NCI-H146 treated with DMSO at 0.1 percent for 48 hours (cell line): ENCODE measurements at regions not wholly inside any gene's neighbourhood (a gene's known extent, or its start where the extent isn't known, plus 50 kb on each side); places are given as distances from the start of the nearest gene placed in this dataset.

Source experiments
- DNase-seq: peaks from one replicate; lab custom pipeline; 2025; ENCODE audit not compliant: unreplicated experiment; lab: John Stamatoyannopoulos, UW

DNA sequence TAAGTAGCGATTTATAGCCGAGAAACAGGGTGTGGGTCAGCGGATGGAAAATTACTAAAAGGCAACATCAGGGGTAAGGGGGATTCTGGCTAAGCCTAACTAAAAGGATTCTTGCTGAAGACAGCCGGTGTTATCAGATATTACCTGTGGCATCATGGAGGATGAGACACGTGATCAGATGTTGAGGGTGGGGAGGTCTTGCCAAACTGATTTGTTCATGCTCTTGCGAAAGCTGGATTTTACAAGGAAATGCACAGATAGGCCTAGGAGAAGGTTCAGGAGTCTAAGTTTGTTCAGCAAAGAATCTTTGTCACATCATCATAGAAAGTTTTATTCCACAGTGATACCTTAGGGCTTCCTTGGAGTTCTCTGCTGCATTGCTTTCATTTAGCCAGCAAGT, 396.8 kb upstream of the TBL1XR1 start:
- no peak for DNase-seq

DNA sequence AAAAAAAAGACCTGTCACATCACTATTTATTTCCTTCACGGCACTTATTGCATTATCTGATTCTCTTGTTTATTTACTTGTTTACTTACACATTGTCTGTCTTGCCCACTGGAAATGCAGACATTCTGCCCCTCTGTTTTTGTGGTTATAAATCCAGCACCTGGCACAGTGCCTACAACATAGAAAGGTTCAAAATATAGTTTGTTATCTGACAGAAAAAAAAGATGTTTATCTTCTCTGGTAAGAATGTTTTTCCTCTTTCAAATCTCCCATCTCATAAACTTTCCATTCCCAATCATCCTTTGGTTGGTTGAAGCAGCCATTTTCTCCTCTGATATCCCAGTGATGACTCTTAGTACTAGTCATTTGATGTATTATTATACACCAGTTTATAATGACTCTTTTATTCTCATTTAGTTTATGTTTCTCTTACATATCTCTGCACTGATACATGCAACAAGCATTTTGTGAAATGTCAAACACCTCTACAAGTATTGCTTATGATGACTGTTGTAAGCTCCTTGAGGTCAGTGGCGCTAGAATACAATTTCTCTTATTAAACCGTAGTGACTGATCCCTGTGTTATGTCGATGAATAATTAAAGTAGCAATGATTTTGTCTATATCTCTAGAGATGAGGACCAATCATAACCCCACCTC, 398.4 kb upstream of the TBL1XR1 start:
- no peak for DNase-seq

DNA sequence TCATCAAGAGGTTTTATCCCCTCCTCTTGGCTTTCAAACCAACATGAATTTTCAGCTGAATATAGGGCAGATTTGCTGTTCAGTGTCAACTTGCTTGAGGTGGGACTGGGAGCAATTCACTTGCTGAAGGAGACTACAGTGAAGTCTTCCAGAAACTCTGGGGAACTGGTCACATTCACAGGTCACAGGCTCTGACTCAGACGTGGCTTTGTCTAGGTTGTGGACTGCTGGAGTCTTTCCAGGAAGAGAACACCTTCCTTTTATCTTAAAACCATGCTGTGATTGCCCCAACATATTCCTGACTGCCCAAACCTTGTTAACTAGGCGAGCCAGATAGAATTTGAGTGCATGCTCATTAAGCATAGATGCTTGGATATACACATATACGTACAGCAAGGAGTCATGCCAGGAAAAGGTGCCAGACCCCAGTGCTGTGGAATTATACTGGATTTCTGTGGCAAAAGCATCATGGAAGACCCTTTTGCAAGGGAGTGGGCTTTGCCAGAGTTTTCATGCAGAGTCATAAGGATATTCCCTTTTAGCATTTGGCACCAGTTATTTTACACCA, 399.1 kb upstream of the TBL1XR1 start:
- DNase-seq: no peak

DNA sequence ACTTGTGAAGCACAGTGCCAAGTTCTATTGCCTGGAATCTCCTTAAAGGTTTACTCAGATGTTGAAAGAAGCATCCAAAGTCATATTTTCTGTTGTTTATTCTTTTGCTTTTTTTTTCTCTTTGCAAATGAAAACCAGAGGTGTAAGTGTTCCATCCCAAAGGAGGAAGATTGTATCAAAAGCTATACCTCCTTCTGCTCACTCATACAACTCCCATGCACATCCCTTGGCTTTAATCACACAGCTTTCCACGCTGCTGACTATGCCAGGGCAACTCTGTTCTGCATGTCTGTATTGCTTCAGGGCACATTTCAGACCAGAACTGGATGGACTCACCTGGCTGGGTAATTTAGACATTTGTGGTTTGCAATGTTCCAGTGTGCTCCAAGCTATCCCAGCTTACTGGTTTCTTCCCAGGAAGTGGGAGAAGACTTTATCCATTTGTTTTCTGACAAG, 399.6 kb upstream of the TBL1XR1 start:
- DNase-seq: peak; percentile 56

DNA sequence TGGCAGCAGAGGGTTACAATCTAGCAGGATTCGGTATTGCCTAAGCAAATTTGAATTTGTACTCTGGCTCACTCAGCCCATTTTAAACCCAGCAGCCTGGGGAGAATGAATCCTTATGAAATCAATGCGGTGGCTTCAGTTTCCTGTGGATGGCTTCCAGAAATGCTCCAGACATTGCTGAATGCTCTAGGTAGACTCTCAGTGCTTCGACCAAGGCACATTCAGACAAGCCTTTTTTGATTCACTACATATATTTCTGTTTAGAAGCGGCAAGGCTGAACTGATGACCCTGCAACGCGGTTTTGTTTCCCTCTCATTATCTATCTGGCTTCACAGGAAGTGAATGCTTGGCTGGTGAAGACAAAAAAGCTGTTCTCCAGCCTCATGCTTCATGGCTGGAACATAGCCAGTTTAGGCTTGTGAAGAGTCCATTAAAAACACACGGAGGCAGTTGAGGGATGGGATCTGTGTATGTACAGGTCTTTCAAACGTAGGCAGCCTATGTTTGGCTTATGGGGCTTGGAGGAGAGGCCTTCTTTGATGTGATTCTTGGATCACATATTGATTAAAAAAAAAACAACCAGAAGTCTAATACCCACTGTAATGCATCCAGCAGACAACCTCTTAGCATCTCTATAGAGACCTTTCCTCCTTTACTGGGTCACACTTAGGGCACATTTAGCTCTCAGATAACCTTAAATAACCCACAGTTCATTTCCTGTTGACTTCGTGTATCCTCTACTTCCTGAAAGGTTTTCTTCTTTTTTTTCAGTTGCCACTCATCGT, 400.2 kb upstream of the TBL1XR1 start:
- DNase-seq: peak; percentile 67

DNA sequence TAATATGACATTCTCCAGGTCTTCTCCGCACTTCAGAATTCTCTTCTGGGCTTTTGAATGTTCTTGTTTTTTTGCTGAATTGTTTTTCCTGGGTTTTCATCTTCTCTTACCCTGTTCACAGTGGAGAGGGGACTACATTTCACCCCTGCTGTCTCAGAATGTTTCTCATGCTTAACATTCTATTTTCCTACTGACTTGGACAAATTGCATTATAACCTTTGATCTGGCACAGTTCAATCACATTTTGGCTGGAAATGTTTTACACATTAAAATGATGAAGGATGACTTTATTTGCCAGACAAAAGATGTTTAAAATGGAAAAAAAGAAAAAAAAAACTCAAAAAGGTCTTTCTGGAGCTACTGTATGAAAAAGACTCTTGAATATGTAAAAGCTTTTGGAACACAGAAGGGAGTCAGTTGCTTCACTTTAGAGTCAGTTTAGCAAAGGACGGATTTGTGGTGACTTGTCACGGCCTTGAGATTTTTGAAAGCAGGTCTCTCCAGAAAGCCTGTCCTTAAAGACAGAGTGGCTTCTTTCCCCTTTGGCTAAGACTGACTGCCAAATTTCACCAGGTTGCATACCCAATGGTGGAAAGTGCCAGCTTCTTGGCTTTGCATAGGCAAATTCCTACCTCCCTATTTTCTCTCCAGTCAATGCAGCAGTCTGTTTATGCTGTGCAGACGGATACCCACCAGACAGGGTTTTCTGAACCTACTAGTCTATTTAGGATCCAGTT, 401.0 kb upstream of the TBL1XR1 start:
- DNase-seq: no peak

DNA sequence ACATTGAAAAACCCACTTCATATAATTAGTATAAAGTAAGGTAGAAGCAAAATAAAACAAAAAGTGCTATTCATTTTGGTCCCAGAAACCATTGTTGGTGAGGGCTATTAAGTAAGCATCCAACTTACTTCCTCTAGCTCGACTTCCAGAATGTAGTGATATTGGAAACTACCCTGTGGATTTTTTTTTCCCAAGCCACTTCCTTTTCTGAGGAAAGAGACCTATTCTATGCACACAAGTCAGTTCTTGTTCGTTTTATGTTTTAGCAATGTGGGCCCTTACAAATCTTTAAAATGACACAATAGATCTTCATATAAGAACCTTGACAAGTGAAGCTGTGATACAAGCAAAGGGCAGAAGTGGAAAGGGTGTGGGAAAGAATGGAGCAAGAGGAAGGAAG, 402.0 kb upstream of the TBL1XR1 start:
- no peak for DNase-seq

DNA sequence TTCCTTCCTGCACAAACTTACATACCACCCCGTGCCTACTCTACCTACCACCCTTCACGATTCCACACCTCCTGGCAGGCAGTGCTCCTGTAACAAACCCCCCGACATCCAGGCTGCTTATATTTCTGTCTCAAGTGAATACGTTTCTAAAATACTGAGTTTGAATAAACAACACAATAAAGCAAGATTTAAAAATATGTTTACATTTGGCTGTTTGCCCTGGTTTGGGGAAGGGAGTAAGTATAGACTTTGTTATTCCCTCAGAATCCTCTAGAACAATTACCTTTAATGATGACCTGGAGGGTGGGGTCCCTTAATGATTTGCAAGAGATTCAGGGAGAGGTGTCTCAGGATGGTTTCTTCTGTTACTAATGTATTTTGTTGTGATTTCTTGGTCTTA, 402.6 kb upstream of the TBL1XR1 start:
- DNase-seq: no peak

DNA sequence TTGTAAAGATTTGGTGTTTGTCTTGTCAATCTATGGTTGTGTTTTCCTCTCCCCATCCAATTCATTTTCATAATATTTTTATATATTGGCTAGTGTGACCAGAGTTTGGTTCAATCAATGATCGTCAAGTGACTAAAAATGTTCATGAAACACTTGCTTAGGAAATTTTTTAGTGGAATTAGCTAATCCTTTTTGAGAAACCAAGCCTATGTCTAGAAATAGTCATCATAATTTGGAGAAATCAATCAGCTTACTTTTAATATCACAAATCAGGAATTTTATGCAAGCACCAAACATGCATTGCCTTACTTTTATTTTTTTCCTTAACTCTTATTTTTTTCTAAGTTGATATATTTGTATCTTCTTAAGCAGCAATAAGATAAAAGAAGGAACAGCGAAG, 403.1 kb upstream of the TBL1XR1 start:
- DNase-seq: no peak

DNA sequence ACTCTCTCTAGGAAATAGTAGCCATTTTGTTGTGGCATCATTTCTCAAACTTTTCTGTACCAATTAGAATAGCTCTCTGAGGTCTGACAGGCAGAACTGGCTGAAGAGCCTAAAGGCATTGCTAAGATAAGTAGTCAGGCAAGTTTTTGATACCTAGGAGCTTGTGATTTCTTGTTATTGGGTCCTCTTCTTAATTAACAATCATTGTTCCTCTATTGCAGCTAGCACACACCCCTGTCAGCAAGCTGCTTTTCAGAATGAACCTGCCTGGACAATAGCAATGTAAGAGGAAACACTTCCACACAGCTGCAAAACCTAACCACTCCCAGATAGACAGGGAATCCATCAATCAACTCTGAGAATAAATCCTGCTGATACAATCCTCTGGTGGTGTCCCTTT, 403.9 kb upstream of the TBL1XR1 start:
- DNase-seq: peak; percentile 24

DNA sequence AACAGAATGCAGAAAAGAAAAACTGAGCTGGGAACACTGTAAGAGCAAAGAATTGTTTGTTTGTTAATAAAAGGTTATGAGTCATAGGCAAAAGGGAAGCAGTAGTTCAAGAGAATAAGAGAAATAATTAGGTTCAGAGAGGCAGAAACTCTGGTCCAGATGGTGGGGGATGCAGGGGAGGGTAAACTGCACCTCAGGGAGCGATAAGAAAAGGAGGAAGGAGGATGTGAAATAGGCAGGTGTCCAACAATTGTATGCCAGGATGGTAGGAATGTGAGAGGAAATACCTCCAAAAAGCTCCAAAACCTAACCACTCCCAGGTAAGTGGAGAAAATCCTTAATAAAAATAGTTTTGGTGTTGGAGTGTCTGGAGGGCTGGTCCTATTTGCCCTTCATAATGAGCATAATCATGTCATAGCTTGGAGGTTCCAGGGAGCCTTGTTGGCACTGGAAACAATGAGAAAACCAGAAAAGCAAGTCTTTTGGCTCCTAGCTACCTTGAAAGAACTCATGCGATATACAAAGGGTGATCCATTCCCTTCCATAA, 405.4 kb upstream of the TBL1XR1 start:
- DNase-seq: peak; percentile 81

DNA sequence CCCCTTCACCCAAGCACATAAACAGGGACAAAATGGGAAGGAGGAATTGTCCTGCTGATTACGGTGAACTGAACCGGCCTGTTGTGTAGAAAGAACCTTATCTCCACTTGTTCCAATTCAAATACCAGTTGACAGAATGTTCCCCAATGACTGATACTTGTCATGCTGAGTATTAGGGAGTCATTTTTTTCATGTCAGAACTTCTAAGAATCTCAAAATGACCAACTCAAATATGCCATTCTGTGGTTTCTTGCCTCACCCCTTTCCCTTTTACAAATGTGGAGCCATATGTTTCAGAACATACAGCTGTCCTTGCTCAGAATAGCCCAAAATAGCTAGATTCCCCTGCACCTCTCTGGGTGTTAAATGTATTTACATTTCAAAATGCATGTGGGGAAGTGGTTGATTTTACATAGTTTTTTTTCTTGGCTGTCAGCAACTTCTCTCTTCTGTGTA, 405.9 kb upstream of the TBL1XR1 start:
- DNase-seq: no peak

DNA sequence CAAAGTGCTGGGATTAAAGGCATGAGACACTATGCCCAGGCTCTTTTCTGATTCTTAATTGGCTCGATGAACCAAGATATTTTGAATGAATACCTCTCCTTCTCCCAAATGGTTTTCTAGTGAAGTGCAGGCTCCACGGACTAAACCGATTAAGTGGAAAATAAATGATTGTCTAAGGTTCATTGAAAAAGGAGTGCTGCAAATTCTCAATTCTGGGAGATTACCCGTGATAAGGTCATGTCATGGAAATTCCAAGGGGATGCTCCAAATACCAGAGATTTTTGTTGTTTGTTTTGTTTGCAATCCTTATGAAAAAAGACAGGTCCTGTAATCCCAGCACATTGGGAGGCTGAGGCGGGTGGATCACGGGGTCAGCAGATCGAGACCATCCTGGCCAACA, 406.9 kb upstream of the TBL1XR1 start:
- no peak for DNase-seq

DNA sequence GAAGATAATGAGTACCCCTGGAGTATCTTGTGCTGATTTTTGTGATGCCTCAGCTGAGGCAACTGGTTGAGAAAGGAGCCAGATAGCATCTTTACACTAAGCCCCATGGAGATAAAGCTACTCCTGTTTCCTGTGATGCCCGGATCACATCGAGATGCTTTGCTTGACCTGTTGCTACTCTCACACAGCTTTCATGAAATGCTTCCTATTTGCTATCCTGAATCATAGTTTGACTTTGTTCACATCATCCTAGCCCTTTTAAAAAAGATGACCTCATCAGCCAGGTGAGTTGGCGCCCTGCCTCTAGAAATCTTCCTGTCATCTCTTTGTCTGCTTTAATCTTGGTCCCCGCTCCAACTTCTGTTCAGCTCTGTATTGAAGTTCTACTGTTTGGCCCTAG, 409.6 kb upstream of the TBL1XR1 start:
- DNase-seq: peak; percentile 87

DNA sequence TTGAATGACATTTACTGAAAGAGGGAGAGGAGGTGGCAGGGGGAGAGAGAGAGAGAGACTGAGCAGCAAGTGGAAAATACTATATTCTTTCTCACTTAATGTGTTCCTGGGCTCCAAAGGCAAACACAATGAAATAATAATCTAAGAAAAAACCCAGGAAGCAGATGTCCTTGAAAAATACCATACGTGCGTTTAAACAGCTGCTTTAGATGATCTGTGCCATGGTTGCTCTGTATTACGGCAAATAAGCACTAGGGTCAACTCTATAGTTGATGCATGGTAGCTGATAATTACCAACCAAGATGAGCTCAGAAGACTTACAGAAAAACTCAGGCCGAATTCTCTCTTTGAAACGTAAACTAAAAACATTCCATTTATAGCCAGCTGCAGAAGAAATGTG, 410.3 kb upstream of the TBL1XR1 start:
- peak; percentile 94 for DNase-seq

DNA sequence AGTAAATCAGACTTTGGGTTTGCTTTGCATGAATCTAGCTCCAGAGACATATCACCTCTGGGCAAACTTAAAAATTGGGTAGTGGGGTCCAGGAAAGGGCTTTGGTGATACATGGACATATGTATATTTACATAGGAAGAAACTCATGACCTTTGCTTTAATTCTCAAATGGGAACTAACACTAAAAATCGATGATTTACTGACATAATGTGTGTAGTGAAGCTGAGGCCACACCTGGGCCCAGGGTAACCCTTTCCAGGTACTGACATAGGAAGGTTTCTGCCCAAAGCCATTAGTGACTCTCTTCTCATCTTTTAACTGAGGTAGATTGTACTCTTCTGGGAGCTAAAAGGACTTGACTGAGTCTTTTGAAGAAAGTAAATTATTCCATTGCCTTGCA, 411.2 kb upstream of the TBL1XR1 start:
- DNase-seq: peak; percentile 40

DNA sequence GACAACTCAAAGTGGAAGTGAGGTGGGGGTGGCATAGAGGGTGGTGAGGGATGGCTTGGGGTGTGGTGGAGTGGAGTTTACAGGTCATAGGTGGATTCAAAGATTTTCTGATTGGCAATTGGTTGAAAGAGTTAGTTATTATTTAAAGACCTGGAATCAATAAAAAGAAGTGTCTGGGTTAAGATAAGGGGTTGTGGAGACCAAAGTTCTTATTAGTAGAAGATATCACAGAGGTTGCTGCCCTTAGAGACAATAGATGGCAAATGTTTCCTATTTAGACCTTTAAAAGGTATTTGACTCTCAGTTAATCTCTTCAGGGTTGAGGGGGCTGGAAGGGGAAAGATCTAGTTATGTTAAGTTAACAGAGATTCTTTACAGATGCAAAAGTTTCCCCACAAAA, 412.3 kb upstream of the TBL1XR1 start:
- no peak for DNase-seq

DNA sequence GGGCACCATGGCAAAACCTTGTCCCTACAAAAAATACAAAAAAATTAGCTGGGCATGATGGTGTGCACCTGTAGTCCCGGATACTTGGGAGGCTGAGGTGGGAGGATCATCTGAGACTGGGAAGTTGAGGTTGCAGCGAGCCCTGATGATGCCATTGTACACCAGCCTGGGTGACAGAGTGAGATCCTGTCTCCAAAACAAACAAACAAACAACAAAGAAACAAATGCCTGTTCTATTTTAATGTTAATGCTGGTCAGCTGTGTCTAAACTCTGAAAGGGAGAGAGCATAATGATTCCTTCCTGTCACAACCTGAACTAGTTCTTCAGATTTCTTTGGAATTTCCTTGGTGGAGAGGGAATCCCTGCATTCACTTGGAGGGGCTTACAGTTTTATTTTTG, 413.0 kb upstream of the TBL1XR1 start:
- DNase-seq: no peak

DNA sequence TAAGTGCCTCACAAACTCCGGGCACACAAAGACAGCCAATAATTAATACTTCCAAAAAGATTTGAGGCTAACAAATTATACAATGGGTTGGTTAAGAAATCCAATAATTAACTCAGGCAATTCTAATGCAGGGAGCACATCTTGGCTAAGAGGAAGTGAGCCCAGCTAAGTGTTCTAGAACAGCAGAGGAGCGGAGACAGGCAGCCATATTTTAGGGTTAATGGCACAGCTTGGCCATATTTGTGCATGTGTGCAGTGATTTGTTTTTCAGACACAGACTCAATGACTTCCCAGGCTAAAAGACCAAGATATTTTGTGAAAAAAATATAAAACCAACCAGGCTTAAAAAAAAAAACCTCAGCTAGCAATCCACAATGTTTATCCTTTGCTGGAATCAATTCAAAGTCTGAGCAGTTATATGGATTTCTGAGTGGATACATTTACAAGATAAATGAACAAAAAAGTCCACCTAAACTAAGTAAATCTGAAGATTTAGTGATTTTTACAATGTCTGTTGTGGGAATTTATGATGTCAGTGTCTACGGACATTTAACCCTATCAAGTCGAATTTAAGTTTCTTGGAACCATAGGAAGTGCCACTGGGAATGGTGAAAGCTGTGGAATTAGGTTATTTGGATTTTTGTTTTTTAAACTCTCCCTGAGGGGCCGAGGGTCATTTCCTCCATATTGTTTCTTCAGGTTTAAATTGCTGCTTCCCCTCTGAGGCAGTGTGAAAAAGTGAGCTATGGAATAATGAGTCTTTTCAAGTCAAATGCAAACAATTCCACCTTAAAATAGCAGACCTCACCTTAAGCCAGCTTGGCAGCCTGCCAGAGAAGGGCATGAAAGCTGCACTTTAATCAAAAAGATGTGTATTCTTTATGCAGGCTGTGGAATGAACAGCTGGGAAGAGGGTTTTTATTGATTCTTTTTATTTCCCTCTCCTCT, 413.7 kb upstream of the TBL1XR1 start:
- DNase-seq: peak; percentile 99

DNA sequence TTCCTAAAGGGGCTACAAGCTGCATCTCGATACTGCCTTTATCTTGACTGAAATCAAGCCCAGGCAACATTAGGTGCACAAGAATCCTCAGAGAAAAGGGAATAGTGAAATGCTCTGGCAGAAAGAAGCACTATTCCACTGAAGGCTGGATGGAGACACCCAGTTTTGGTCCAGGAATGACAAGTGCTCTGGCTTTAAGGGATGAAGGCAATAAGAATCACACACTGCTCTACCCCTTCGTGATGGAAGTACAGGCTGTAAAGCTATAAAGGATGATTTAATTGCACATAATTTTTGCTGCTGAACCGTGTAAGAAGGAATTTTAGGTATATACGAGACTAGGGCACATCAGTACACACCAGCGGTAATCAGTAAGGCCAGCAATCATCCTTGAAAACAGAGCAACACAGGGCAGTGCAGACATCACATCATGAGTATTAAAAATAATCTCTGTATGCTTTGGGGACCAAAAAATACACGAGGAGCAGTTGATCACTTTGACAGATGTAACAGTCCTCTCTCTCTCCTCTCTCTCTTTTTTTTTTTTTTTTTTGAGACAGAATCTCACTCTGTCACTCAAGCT, 414.6 kb upstream of the TBL1XR1 start:
- DNase-seq: peak; percentile 93
